AML-193 (cell line): ENCODE measurements at regions not wholly inside any gene's neighbourhood (a gene's known extent, or its start where the extent isn't known, plus 50 kb on each side); places are given as distances from the start of the nearest gene placed in this dataset.

ENCODE experiments used
- DNase-seq, 2 experiments: peaks; one replicate each; lab custom pipeline; 2025; lab: John Stamatoyannopoulos, UW

DNA sequence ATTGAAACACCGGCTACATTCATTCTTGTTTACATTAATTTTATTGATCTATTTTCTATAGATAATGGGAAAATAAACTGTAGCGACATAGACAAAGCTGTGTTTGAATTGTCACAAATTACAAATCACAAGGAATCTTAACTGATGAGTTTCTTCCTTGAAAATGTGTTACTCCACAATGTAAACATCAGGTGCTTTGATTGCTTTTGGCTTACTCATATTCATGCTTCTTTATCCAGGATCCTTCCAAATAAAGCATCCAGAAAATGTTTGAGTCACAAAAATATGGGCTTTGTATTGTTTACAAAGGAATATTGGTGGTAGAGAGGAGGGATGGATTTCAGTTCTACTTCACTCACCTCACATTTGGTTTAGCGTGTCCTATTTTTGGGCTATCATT is 64.0 kb downstream of the BMP2 start:
- DNase-seq, result no peak

DNA sequence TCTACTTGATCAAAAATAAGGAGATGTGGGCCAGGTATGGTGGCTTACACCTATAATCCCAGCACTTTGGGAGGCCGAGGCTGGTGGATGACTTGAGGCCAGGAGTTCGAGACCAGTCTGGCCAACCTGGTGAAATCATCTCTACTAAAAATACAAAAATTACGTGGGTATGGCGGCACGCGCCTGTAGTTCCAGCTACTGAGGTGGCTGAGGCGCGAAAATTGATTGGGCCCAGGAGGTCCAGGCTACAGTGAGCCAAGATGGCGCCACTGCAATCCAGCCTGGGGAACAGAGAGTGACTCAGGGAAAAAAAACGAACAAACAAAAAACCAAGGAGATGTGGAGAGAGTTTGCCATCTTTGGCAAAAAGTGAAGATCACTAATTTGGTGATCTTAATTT is 65.3 kb downstream of the BMP2 start:
- no peak for DNase-seq

DNA sequence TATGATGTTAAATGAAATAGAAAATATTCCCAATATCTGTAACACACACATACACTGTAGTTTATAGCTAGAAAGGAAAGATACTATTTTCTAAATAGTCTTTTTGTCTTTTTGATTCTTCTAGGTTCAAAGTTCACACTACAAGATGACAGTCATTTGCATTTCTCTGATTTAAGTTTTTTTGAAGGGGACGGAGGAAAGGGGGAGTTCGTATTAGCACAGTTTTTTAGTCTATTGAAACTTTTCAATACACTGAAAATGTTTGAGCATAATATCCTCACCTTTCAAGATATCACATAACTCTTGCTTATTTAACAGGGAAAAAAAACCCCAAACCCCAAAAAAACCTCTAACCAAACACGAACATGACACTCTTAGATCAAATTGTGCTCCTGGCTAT is 68.1 kb downstream of the BMP2 start:
- no peak for DNase-seq

DNA sequence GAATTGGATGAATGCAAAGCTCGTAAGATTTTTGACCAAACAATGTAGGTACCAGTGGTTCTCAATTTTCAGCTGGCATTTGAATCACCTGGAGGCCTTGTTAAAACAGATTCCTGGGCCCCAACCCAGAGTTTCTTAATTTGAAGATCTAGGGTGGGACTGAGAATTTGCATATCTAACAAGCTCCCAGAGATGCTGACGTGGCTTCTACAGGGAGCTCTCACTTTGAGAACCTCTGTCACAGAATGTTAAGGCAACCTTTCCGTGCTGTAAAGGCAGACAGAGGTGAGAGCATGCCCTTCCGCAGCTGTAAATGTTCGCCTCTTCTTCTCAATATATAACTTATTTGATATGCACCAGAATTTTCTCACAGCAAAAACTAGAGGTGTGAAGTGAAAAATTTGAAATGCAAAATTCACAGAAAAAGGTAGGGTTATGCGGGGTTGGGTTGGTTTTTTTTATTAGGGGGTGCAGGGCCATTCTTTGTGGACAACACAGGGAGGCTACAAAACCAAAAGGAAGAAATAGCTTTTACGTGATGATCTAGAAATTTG is 69.4 kb downstream of the BMP2 start:
- no peak for DNase-seq

DNA sequence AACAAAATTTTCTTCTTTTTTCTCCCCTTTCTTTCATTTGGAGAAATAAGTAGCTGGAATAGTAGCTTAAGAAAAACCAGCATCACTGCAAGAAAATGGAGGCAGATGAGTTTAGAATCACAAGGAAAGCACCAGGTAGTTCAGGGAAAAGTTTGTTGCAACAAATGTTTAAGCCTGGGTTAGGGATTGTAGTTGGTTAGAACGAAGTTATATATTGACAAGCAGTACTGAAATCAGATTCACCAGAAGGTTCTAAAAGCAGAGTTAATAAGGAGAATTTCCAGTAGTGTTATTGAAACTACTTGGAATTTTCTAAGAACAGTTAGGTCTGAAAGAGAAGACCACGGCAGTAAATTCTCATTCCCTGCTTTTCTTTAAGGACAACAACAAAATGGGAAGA is 70.2 kb downstream of the BMP2 start:
- DNase-seq, result no peak

DNA sequence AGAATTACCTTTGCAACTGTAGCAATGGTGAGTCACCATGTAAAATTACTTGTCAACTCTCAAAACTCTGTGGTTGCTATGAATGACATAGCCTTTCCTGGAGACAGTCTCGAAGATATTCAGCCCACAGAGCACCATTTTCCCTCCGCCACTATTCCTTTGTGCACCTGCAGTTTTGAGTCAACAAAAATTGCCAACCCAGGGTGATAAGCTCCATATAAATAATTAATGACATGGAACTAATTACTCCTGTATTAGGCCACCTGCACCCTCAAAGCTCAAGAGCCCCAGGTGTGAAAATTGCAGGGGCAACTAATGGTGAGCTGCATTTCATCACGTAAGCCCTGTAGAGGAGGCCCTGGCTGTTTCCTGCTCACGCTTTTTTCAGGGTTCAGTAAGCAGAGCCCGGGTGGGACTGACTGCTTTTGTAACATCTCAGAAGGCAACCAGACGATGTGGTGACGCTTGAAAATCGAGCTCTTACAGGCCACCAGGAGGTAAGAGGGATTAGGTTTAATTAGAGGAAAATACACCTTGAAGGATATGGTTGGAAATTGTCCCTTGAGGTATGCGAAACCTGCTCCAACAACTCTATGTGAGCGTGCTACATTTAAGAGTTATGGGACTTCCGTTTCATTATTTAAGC is 70.8 kb downstream of the BMP2 start:
- no peak for DNase-seq

DNA sequence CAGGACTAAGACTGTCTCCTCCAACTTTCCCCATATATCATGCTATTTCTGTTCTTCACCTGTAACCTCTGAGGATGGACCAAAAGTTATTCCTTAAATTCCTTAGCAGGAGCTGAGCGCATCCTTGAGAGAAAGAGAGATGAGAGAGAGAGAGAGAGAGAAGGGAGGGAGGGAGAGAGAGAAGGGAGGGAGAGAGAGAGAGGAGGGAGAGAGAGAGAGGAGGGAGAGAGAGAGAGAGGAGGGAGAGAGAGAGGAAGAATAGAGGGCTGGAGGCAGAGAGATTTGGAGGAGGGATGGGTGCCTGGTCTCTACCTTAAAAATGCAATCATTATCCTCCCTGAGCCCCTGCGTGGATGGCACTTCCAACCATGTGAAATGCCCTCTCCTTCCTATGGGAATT is 73.6 kb downstream of the BMP2 start:
- no peak for DNase-seq

DNA sequence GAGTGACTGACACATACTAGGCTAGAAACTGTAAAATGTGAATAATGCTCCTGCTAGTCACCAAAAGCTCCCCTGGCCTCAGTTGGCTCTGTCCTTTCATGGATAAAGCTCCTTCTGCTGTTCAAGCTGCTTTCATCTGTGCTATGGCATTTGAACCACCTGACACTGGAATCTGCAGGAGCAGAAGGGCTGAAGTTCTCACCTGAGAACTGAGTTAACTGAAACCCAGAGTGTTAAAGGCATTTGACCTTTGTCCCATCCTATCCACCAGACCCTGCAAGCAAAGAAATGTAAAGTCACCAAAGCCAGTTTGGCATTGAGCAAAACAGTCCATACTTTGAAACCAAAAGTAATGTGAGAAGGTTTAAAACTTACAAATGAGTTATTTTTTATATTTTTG is 77.7 kb downstream of the BMP2 start:
- no peak for DNase-seq

DNA sequence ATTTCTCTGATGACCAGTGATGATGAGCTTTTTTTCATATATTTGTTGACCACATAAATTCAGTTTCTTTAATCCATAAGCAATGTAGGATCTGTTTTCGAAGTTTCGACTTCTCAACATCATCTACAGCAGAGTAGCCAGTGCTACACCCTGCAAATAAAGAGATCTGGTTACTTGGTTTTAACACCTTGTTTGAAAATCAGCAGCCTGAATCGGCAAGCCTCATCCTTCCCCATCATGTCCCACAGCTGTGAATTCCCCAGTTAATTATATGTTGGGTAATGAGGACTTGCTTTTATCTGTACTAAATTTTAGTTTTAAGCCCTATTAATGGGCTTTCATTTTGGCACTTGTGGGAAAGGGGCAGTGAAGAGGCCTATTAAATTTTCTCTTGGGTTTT is 80.6 kb downstream of the BMP2 start:
- no peak for DNase-seq

DNA sequence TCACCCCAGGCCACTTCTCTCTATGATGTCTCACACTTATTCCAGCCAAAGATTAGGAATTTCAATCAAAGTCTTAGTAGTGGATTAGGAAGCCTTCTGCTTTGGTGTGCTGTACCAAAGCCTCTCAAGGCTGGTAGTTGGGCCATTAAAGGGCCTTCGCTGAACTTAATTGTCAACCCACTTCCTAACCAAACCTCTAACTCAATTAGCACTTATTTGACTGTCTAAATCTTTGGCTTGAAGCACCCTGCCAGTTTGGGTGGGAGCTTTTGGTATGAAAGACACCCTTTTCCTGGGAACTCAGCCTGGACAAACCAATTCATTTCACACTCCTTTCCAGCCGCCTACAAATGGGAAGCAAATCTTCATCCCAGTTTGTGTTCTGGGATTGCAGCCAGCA is 81.5 kb downstream of the BMP2 start:
- DNase-seq, result no peak

DNA sequence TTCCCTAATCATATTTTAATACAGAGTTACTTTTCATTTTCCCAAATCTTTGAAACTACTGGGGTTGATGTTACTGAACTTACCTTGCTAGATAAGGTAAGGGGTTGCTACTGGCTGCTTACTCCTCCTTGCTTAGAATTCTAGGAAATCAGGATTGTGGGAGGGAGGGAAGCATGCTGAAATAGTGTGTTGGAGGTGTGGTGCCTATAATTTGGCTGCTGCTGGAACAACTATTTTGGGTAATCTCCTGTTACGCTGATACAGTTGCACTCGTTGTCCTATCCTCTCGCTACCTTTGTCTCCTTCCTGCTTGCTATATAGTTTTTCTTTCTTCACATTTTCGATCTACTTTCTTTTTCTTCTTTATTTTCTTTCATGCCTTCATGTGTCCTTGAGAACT is 83.7 kb downstream of the BMP2 start:
- no peak for DNase-seq

DNA sequence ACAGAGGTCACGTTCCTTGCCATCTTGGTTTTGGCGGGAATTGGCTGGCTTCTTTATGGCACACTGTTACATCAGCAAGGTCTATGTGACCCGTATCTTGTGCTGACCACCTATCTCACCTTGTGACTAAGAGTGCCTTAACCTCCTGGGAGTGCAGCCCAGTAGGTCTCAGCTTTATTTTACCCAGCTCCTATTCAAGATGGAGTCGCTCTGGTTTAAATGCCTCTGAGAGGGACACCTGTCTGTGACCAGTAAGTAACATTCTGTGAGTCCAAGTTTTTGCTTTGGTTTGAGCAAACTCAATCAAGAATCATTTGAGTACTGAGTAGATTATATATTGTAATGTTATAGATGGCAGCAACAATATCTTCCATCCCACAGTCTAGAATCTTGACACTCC is 85.0 kb downstream of the BMP2 start:
- no peak for DNase-seq

DNA sequence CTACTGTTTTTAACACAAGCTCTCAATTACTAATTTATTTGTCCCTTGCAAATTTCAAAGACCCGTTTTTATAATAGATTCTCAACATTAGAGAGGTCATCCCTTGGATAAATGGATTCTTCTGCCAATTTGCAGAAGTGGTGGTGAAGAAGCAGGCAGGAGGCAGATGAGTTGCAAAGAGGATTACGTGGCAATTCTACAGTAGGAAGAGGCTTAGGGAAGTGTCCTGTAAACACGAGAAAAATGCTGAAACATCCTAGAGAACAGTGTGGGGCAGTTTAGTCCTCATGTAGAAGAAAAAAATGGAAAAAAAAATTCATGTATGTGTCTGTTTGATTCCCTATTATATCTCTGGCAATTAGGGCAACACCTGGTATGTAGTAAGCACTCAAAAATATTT is 87.6 kb downstream of the BMP2 start:
- DNase-seq, result no peak

DNA sequence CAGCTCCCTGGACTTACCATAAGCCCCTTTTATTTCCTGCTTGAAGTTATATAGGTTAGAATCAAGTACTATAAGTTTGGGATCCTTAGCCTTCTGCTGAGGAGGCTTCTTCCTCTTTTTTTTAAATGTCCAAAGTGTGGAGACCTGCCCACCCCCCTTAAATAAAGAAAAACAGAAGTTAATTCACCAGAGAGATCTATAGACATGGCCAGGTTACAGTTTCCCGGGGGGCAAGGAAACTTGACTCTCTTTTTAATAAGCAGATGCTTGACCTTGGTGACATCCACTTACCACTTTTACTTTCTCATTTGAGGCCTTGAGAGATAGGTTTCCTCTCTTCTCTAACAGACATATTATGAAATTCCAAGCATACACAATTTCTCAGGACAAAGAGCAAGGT is 88.3 kb downstream of the BMP2 start:
- no peak for DNase-seq

DNA sequence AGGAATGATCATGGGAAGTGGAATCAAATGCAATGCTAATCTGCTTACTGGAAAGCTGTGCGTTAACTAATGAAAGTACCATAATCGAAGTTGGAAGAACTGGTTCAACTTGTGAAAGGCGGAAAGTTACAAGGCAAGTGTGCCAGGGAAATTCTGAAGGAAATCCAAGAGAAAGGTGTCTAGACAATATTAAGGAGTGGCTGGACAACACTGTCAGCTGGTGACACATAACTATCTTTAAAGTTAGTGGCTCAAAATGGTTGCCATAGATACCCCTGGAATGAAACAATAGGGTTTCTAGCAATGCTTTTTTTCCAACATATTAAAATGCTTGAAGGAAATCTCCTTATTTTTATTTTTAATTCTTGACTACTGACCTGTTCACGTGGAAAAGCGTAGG is 90.4 kb downstream of the BMP2 start:
- DNase-seq, result no peak

DNA sequence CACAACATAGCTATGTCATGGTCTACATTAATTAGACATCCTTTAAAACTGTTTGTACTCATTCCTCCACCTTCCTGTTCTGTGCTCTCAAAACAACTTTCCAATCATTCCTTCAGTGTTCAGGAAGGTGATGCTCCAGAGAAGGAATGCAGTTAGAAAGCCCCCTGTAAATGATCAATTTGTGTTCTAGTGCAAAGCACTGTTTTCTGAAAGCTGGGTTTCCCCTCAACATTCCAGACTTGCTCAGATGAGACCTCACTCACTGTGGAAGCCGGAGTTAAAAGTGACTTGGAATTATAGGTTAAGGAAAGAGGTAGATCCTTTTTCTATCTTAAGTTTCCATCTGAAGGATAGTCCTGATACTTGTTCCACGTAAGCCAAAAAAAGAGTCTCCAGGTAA is 95.9 kb downstream of the BMP2 start:
- no peak for DNase-seq

DNA sequence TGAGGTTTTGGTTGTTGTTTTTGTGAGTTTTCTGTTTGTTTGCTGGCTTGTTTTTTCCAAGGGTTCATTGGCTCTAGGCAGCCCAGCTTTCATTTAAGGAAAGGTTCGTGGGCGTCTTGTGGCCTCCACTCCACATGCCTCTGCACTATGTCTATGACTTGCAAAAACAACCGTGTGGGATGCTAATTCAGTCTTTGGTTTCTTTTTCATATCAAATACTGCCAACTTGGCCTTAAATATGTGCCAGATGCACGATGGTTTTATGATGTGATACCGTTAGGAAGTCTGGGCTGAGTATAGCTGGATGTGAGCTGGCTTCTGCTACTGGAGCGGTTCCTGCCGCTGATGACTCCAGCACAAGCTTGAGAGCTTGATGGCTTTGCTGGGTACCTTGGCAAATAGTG is 96.3 kb downstream of the BMP2 start:
- DNase-seq, result no peak

DNA sequence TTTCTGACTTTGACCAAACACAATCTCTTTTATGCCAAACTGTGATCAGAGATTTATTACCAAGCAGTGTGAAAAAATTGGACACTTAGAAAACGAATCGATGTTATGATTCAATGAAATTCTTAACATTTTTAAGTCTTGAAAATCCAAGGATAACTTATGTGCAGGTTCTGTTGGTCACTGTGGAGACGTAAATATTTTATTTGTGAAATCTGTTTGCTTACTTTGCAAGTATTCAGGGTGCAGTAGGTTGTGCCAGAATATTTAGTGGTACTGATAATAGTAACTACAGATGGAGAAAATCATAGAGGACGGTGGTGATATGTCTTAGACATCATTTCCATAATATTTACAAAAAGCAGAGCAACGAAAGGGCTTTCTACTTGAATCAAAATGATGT is 97.3 kb downstream of the BMP2 start:
- no peak for DNase-seq

DNA sequence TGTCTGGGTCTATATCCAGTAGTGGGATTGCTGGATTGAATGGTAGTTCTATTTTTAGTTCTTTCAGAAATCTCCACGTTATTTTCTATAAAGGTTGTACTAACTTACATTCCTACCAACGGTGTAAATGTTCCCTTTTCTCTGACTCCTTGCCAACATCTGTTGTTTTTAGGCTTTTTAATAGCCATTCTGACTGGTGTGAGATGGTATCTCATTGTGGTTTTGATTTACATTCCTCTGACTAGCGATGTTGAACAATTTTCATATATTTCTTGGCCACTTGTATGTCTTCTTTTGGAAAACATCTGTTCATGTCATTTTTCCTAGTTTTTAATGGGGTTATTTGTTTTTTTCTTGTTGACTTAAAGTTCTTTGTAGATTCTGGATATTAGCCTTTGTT is 99.3 kb downstream of the BMP2 start:
- no peak for DNase-seq

DNA sequence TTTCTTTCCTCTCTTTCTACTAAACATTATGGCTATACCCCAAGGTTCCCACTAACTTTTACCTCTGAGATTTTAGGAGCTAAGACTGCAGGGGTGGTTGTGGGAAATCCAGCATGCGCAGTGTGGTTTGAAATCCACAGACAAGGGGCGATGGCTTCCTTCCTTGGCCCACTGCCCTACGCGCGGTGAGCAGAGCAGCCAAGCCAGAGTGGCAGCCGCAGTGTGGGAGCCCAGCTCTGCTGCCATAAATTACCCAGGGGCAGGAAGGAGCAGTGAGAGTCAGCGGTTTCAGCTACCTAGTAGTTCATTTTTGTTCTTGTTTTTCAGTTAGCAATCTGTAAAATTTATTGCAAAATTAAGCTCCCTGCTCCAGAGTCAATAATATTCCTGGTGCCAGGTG is 101.4 kb downstream of the BMP2 start:
- no peak for DNase-seq

DNA sequence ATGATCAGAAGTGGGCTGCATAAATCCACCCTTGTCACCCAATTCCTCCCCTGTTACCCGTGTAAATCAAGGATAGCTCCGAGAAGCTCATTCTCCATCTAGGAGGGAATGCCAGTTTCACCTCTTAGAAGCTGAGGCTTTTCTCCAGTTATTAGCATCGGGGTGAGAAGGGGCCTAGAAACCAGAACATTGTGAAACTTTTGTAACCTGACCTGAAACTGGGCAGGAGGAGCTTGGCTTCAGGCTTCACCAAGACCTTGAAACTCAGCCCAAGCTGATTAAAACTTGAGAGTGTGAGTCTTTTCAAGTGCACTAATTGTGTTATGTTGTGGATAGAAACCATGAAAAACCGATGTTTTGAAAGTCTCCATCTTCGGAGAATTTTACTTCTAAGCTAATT is 103.1 kb downstream of the BMP2 start:
- DNase-seq, result no peak

DNA sequence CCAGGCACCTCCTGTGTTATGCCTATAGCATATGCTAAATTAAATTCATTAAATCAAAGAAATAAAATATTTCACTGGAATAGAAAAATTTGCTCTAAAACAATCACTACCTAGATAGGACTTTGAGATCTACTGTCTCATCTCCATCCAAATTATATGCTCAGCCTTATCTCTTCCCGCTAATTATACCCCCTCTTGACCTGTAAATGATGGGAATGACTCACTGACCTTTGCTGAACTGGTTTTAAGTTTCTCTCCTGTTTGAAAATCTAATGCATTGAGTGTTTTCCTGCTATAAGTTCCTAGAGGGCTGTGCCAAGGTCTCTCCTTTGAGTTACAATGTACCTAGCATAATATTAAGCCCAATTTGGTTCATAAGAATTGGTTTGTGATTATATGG is 110.1 kb downstream of the BMP2 start:
- DNase-seq, result no peak

DNA sequence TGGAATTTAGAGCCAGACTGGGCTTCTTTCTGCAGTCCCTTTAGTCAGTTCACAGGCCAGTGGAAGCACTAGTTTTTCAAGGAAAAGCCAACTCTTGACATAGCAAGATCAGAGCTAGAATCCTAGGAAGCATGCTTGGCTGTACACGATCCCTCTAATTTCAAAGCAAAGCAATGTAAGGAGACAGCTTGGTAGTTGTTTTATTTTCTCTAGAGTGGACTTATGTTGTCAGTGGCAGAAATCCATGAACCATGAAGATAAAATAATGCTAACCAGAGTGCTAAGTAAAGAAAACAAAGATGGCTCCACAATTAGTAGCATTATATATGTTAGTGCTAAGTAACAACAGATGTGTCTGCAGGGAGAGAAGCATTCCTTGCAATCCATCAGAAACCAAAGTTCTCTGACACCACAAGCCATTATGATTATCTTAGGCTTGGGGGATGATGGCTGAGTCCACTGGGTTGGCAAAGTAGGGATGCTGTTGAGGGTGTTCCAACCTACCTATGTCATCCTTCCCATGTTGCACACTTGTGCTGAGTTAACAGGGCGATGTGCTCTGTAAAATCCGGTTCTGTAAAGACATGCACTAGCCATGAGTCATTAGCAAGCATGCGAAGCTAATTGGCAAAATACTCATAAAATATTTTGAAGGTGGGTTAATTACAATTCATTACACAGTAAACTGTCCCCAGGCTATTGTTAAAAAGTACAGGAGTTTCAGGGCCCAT is 115.2 kb downstream of the BMP2 start:
- DNase-seq, result no peak

DNA sequence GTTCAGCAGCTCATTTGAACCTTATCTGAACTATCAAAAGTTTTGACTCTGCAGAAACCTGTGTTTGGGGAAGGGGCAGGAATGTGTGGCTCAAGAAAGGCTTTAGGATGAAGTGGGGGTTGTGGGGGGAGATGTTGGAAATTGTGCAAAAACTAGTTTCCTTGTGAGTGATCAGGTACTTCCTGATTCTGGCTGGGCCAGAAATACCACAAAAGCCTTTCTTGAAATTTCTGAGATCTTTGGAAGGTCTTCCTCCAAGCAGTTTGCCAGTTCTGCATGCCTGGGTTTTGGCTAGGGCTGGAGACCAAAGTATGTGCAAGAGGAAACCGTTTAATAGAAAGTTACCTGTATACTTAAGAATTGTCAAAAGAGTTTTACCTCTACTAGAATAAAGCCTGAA is 116.6 kb downstream of the BMP2 start:
- no peak for DNase-seq
